ENCODE measurements at regions not wholly inside any gene's neighbourhood (a gene's known extent, or its start where the extent isn't known, plus 50 kb on each side); places are given as distances from the start of the nearest gene placed in this dataset.

- H3K79me2 ChIP-seq (ENCODE audit: insufficient read depth): no peaks in the 10 kb centered on the region
- H3K4me2 ChIP-seq (ENCODE audit: unreplicated experiment): no peak overlapping the region
- no peaks in the 10 kb centered on the region for H3K4me1 ChIP-seq (ENCODE audit: insufficient read depth)
- no peak overlapping the region for H3K9ac ChIP-seq
- TF ChIP-seq EZH2phosphoT487 (IDR thresholded peaks at IDR 0.05; ENCODE audit: insufficient read depth, low read depth): no peak
- TF ChIP-seq EZH2 (IDR thresholded peaks at IDR 0.05; ENCODE audit: insufficient read depth, poor library complexity, severe bottlenecking): no peak
- no peaks in the 10 kb centered on the region for H3F3A ChIP-seq (ENCODE audit: insufficient read depth)
- WGBS, 2 experiments (ENCODE audit: low coverage in 1 of 2, low lambda C conversion rate in 2 of 2, missing lambda C conversion rate in 2 of 2): 2 to 4% methylated on average over 2 of the region's 2 CpGs
- H3K27ac ChIP-seq: no peak overlapping the region
- DNase-seq: no peak
- no peaks in the 10 kb centered on the region for H3K9me2 ChIP-seq (ENCODE audit: insufficient read depth)
- H3K9me3 ChIP-seq (ENCODE audit: low read depth): no peaks in the 10 kb centered on the region
- no peak overlapping the region for H3K4me3 ChIP-seq
- H4K20me1 ChIP-seq (ENCODE audit: insufficient read depth): no peaks in the 10 kb centered on the region
- in situ Hi-C loops (cut with MboI): no loop called here
- peaks cover 55% of the 10 kb centered on the region for H3K27me3 ChIP-seq (replicated peaks; ENCODE audit: insufficient read depth)
- H3K36me3 ChIP-seq (ENCODE audit: low read depth): no peaks in the 10 kb centered on the region
- no peak overlapping the region for H2AFZ ChIP-seq
These were observed 84.7 kb upstream of the GOLGA8J start for GRCh38 chr15:29998033-29998432.

- Histone ChIP-seq H4K20me1 (ENCODE audit: insufficient read depth) (no peaks in the 10 kb centered on the region), H3K9me3 (ENCODE audit: low read depth) (no peaks in the 10 kb centered on the region), H3K4me2 (ENCODE audit: unreplicated experiment) (no peak overlapping the region), H3K9ac (no peak overlapping the region), H3F3A (ENCODE audit: insufficient read depth) (no peaks in the 10 kb centered on the region), H3K27ac (no peak overlapping the region), H3K79me2 (ENCODE audit: insufficient read depth) (no peaks in the 10 kb centered on the region), H2AFZ (no peak overlapping the region), H3K27me3 (replicated peaks; ENCODE audit: insufficient read depth) (peaks cover 60% of the 10 kb centered on the region), H3K36me3 (ENCODE audit: low read depth) (no peaks in the 10 kb centered on the region), H3K9me2 (ENCODE audit: insufficient read depth) (no peaks in the 10 kb centered on the region), H3K4me3 (no peak overlapping the region), H3K4me1 (ENCODE audit: insufficient read depth) (no peaks in the 10 kb centered on the region)
- WGBS, 2 experiments (ENCODE audit: low coverage in 1 of 2, low lambda C conversion rate in 2 of 2, missing lambda C conversion rate in 2 of 2): 51 to 58% methylated on average over 6 of the region's 6 CpGs
- DNase-seq: no peak
- in situ Hi-C loops (cut with MboI): no loop called here
- TF ChIP-seq EZH2 (IDR thresholded peaks at IDR 0.05; ENCODE audit: insufficient read depth, poor library complexity, severe bottlenecking): no peak
- no peak for TF ChIP-seq EZH2phosphoT487 (IDR thresholded peaks at IDR 0.05; ENCODE audit: insufficient read depth, low read depth)
These were observed 85.3 kb upstream of the GOLGA8J start for GRCh38 chr15:29997499-29997898.

GRCh38 chr15:29994284-29994683, 88.5 kb upstream of the GOLGA8J start:
- Histone ChIP-seq H3K79me2 (ENCODE audit: insufficient read depth) (no peaks in the 10 kb centered on the region), H3K9me3 (ENCODE audit: low read depth) (no peaks in the 10 kb centered on the region), H3K4me3 (no peak overlapping the region), H3K27ac (no peak overlapping the region), H3K4me1 (ENCODE audit: insufficient read depth) (no peaks in the 10 kb centered on the region), H3K36me3 (ENCODE audit: low read depth) (no peaks in the 10 kb centered on the region), H3K27me3 (replicated peaks; ENCODE audit: insufficient read depth) (peaks cover 66% of the 10 kb centered on the region), H3F3A (ENCODE audit: insufficient read depth) (no peaks in the 10 kb centered on the region), H2AFZ (no peak overlapping the region), H3K4me2 (ENCODE audit: unreplicated experiment) (no peak overlapping the region), H4K20me1 (ENCODE audit: insufficient read depth) (no peaks in the 10 kb centered on the region), H3K9ac (no peak overlapping the region), H3K9me2 (ENCODE audit: insufficient read depth) (no peaks in the 10 kb centered on the region)
- in situ Hi-C loops (cut with MboI): no loop called here
- 67 to 68% methylated on average over 5 of the region's 5 CpGs for WGBS, 2 experiments (ENCODE audit: low coverage in 1 of 2, low lambda C conversion rate in 2 of 2, missing lambda C conversion rate in 2 of 2)
- no peak for TF ChIP-seq EZH2 (IDR thresholded peaks at IDR 0.05; ENCODE audit: insufficient read depth, poor library complexity, severe bottlenecking)
- TF ChIP-seq EZH2phosphoT487 (IDR thresholded peaks at IDR 0.05; ENCODE audit: insufficient read depth, low read depth): no peak
- DNase-seq: no peak

GRCh38 chr15:29990954-29991353, 91.8 kb upstream of the GOLGA8J start:
- no peaks in the 10 kb centered on the region for H3K4me1 ChIP-seq (ENCODE audit: insufficient read depth)
- H2AFZ ChIP-seq: no peak overlapping the region
- H4K20me1 ChIP-seq (ENCODE audit: insufficient read depth): no peaks in the 10 kb centered on the region
- DNase-seq: no peak
- no peaks in the 10 kb centered on the region for H3K9me2 ChIP-seq (ENCODE audit: insufficient read depth)
- TF ChIP-seq EZH2 (IDR thresholded peaks at IDR 0.05; ENCODE audit: insufficient read depth, poor library complexity, severe bottlenecking): no peak
- no peak for TF ChIP-seq EZH2phosphoT487 (IDR thresholded peaks at IDR 0.05; ENCODE audit: insufficient read depth, low read depth)
- no peak overlapping the region for H3K9ac ChIP-seq
- no peak overlapping the region for H3K4me2 ChIP-seq (ENCODE audit: unreplicated experiment)
- H3F3A ChIP-seq (ENCODE audit: insufficient read depth): 0 out of 2 replicates have a peak, but pooled peaks cover 4% of the 10 kb centered on the region
- peaks cover 54% of the 10 kb centered on the region for H3K27me3 ChIP-seq (replicated peaks; ENCODE audit: insufficient read depth)
- WGBS, 2 experiments (ENCODE audit: low coverage in 1 of 2, low lambda C conversion rate in 2 of 2, missing lambda C conversion rate in 2 of 2): 42% methylated on average over 4 of the region's 4 CpGs
- H3K36me3 ChIP-seq (ENCODE audit: low read depth): no peaks in the 10 kb centered on the region
- no peak overlapping the region for H3K27ac ChIP-seq
- H3K4me3 ChIP-seq: no peak overlapping the region
- no peaks in the 10 kb centered on the region for H3K79me2 ChIP-seq (ENCODE audit: insufficient read depth)
- H3K9me3 ChIP-seq (ENCODE audit: low read depth): no peaks in the 10 kb centered on the region
- in situ Hi-C loops (cut with MboI): no loop called here

GRCh38 chr15:29990035-29990434, 92.7 kb upstream of the GOLGA8J start:
- no peak overlapping the region for H2AFZ ChIP-seq
- no peaks in the 10 kb centered on the region for H3K79me2 ChIP-seq (ENCODE audit: insufficient read depth)
- 0 out of 2 replicates have a peak, but pooled peaks cover 4% of the 10 kb centered on the region for H3F3A ChIP-seq (ENCODE audit: insufficient read depth)
- H3K9ac ChIP-seq: no peak overlapping the region
- WGBS, 2 experiments (ENCODE audit: low coverage in 1 of 2, low lambda C conversion rate in 2 of 2, missing lambda C conversion rate in 2 of 2): 20 to 39% methylated on average over 2 of the region's 2 CpGs
- H3K4me2 ChIP-seq (ENCODE audit: unreplicated experiment): no peak overlapping the region
- no peak for TF ChIP-seq EZH2 (IDR thresholded peaks at IDR 0.05; ENCODE audit: insufficient read depth, poor library complexity, severe bottlenecking)
- no peak for TF ChIP-seq EZH2phosphoT487 (IDR thresholded peaks at IDR 0.05; ENCODE audit: insufficient read depth, low read depth)
- H3K36me3 ChIP-seq (ENCODE audit: low read depth): no peaks in the 10 kb centered on the region
- H3K4me1 ChIP-seq (ENCODE audit: insufficient read depth): no peaks in the 10 kb centered on the region
- no peaks in the 10 kb centered on the region for H4K20me1 ChIP-seq (ENCODE audit: insufficient read depth)
- no peak for DNase-seq
- no peaks in the 10 kb centered on the region for H3K9me2 ChIP-seq (ENCODE audit: insufficient read depth)
- H3K9me3 ChIP-seq (ENCODE audit: low read depth): no peaks in the 10 kb centered on the region
- H3K27ac ChIP-seq: no peak overlapping the region
- H3K27me3 ChIP-seq (replicated peaks; ENCODE audit: insufficient read depth): peaks cover 49% of the 10 kb centered on the region
- in situ Hi-C loops (cut with MboI): no loop called here
- H3K4me3 ChIP-seq: no peak overlapping the region
